ENCODE measurements at regions not wholly inside any gene's neighbourhood (a gene's known extent, or its start where the extent isn't known, plus 50 kb on each side); places are given as distances from the start of the nearest gene placed in this dataset.

- Mint-ChIP-seq H3K27me3 (no peaks in the 10 kb centered on the region), H3K9me3 (no peaks in the 10 kb centered on the region), H3K4me3 (no peak overlapping the region), H3K36me3 (no peaks in the 10 kb centered on the region), H3K4me1 (no peaks in the 10 kb centered on the region), H3K27ac (no peak overlapping the region)
- no peak for DNase-seq
Measured at GRCh38 chr10:78964274-78964951, 104.4 kb upstream of the ZMIZ1 start.

- Mint-ChIP-seq H3K9me3 (no peaks in the 10 kb centered on the region), H3K36me3 (no peaks in the 10 kb centered on the region), H3K4me3 (no peak overlapping the region), H3K27me3 (no peaks in the 10 kb centered on the region), H3K4me1 (no peaks in the 10 kb centered on the region), H3K27ac (no peak overlapping the region)
- DNase-seq, result no peak
Measured at GRCh38 chr10:78964952-78965633, 103.7 kb upstream of the ZMIZ1 start.

GRCh38 chr10:78966182-78966787 lies 102.5 kb upstream of the ZMIZ1 start:
- no peaks in the 10 kb centered on the region for H3K27me3 Mint-ChIP-seq
- no peaks in the 10 kb centered on the region for H3K9me3 Mint-ChIP-seq
- no peak overlapping the region for H3K4me3 Mint-ChIP-seq
- no peak overlapping the region for H3K27ac Mint-ChIP-seq
- H3K4me1 Mint-ChIP-seq, result no peaks in the 10 kb centered on the region
- no peaks in the 10 kb centered on the region for H3K36me3 Mint-ChIP-seq
- no peak for DNase-seq

GRCh38 chr10:78966844-78967488 lies 101.8 kb upstream of the ZMIZ1 start:
- no peak for DNase-seq
- Mint-ChIP-seq H3K4me3 (no peak overlapping the region), H3K27me3 (no peaks in the 10 kb centered on the region), H3K27ac (no peak overlapping the region), H3K4me1 (no peaks in the 10 kb centered on the region), H3K9me3 (no peaks in the 10 kb centered on the region), H3K36me3 (no peaks in the 10 kb centered on the region)

- H3K27ac Mint-ChIP-seq, result no peak overlapping the region
- H3K27me3 Mint-ChIP-seq, result no peaks in the 10 kb centered on the region
- H3K9me3 Mint-ChIP-seq, result no peaks in the 10 kb centered on the region
- H3K4me1 Mint-ChIP-seq, result peaks cover 4% of the 10 kb centered on the region
- H3K4me3 Mint-ChIP-seq, result no peak overlapping the region
- no peaks in the 10 kb centered on the region for H3K36me3 Mint-ChIP-seq
- DNase-seq, result no peak
Measured at GRCh38 chr10:78968300-78968942, 100.3 kb upstream of the ZMIZ1 start.

- Mint-ChIP-seq H3K4me3 (no peak overlapping the region), H3K36me3 (no peaks in the 10 kb centered on the region), H3K27me3 (no peaks in the 10 kb centered on the region), H3K9me3 (no peaks in the 10 kb centered on the region), H3K27ac (no peak overlapping the region), H3K4me1 (peaks cover 4% of the 10 kb centered on the region)
- no peak for DNase-seq
Measured at GRCh38 chr10:78968943-78969342, 99.8 kb upstream of the ZMIZ1 start.

GRCh38 chr10:78969719-78970118 lies 99.0 kb upstream of the ZMIZ1 start:
- Mint-ChIP-seq H3K36me3 (no peaks in the 10 kb centered on the region), H3K27me3 (no peaks in the 10 kb centered on the region), H3K27ac (no peak overlapping the region), H3K4me1 (peaks cover 11% of the 10 kb centered on the region), H3K4me3 (no peak overlapping the region), H3K9me3 (no peaks in the 10 kb centered on the region)
- DNase-seq, result no peak

- no peaks in the 10 kb centered on the region for H3K27me3 Mint-ChIP-seq
- no peak overlapping the region for H3K4me3 Mint-ChIP-seq
- H3K36me3 Mint-ChIP-seq, result no peaks in the 10 kb centered on the region
- DNase-seq, result no peak
- H3K9me3 Mint-ChIP-seq, result no peaks in the 10 kb centered on the region
- H3K27ac Mint-ChIP-seq, result no peak overlapping the region
- peaks cover 15% of the 10 kb centered on the region for H3K4me1 Mint-ChIP-seq
Measured at GRCh38 chr10:78970261-78970660, 98.5 kb upstream of the ZMIZ1 start.

GRCh38 chr10:78971094-78971682 lies 97.6 kb upstream of the ZMIZ1 start:
- Mint-ChIP-seq H3K4me1 (peaks cover 23% of the 10 kb centered on the region), H3K9me3 (no peaks in the 10 kb centered on the region), H3K36me3 (no peaks in the 10 kb centered on the region)

GRCh38 chr10:78972160-78972946 lies 96.4 kb upstream of the ZMIZ1 start:
- no peaks in the 10 kb centered on the region for H3K36me3 Mint-ChIP-seq
- no peaks in the 10 kb centered on the region for H3K27me3 Mint-ChIP-seq
- no peak for DNase-seq
- peaks cover 23% of the 10 kb centered on the region for H3K4me1 Mint-ChIP-seq
- peak overlapping the region; percentile 57 for H3K27ac Mint-ChIP-seq
- H3K9me3 Mint-ChIP-seq, result no peaks in the 10 kb centered on the region
- H3K4me3 Mint-ChIP-seq, result no peak overlapping the region

More at GRCh38 chr10:78971094-78971682, 97.6 kb upstream of the ZMIZ1 start:
- no peak overlapping the region for H3K4me3 Mint-ChIP-seq
- no peaks in the 10 kb centered on the region for H3K27me3 Mint-ChIP-seq
- H3K27ac Mint-ChIP-seq, result no peak overlapping the region
- DNase-seq, result no peak

GRCh38 chr10:78972947-78973900 lies 95.5 kb upstream of the ZMIZ1 start:
- Mint-ChIP-seq H3K4me3 (peak overlapping the region; percentile 19), H3K4me1 (peaks cover 26% of the 10 kb centered on the region), H3K27ac (peak overlapping the region; percentile 64), H3K27me3 (no peaks in the 10 kb centered on the region), H3K36me3 (no peaks in the 10 kb centered on the region), H3K9me3 (no peaks in the 10 kb centered on the region)
- peak; percentile 85 for DNase-seq

- H3K4me3 Mint-ChIP-seq, result peak overlapping the region; percentile 95
- no peak for DNase-seq
- H3K4me1 Mint-ChIP-seq, result peaks cover 27% of the 10 kb centered on the region
- H3K9me3 Mint-ChIP-seq, result no peaks in the 10 kb centered on the region
- H3K27ac Mint-ChIP-seq, result peak overlapping the region; percentile 100
- no peaks in the 10 kb centered on the region for H3K27me3 Mint-ChIP-seq
- no peaks in the 10 kb centered on the region for H3K36me3 Mint-ChIP-seq
Measured at GRCh38 chr10:78973901-78974616, 94.7 kb upstream of the ZMIZ1 start.

Data from activated naive CD8-positive, alpha-beta T cell treated with anti-CD3 and anti-CD28 coated beads for 36 hours (primary cell).